IMR-90 (cell line): ENCODE measurements at regions not wholly inside any gene's neighbourhood (a gene's known extent, or its start where the extent isn't known, plus 50 kb on each side); places are given as distances from the start of the nearest gene placed in this dataset.

ENCODE experiments used
- ATAC-seq: fragments of 200-7000 bp; cut with Tn5 transposase; 2 replicates; pipeline ENCODE4 v1.9.1; 2020; ENCODE audit warnings: low read depth, mild to moderate bottlenecking, moderate library complexity
- BruUV-seq: library from RNA; stranded (reverse); fragments of 400-500 nt; replicated peaks from 2 replicates; lab custom pipeline; 2021; lab: Mats Ljungman, UMichigan
- CTCF ChIA-PET: fragments of 300-600 bp; formaldehyde crosslinking; extraction: SDS; loops from one replicate; lab custom pipeline; 2021; ENCODE audit warnings: antibody characterized with exemption; lab: Yijun Ruan, JAX
- POLR2A ChIA-PET: fragments of 300-600 bp; sonication (Branson Sonifier 250); formaldehyde crosslinking; loops from one replicate; lab custom pipeline; 2022; ENCODE audit warnings: antibody characterized with exemption; ENCODE audit not compliant: unreplicated experiment; lab: Charles Lee
- DNase-seq: peaks from one replicate; pipeline ENCODE4 v3.0.0; 2013
- H2AFZ ChIP-seq: replicated peaks from 2 replicates; pipeline ENCODE3; 2013; ENCODE audit warnings: low read length, mild to moderate bottlenecking; ENCODE audit not compliant: poor library complexity
- H2AK5ac ChIP-seq: 2 replicates; pipeline ENCODE4 v1.6.1; 2013; ENCODE audit warnings: low read depth, low read length, inconsistent platforms
- H2AK9ac ChIP-seq: replicated peaks from 2 replicates; pipeline ENCODE3; 2013; ENCODE audit warnings: mild to moderate bottlenecking, low read depth, low read length, moderate library complexity; ENCODE audit not compliant: poor library complexity
- H2BK120ac ChIP-seq: 2 replicates; pipeline ENCODE4 v1.6.1; 2013; ENCODE audit warnings: low read depth, low read length, inconsistent platforms
- H2BK15ac ChIP-seq: 3 replicates; pipeline ENCODE4 v1.6.1; 2013; ENCODE audit warnings: low read depth, low read length, inconsistent platforms
- H2BK20ac ChIP-seq: 2 replicates; pipeline ENCODE4 v1.6.1; 2013; ENCODE audit warnings: low read depth, mild to moderate bottlenecking, inconsistent platforms, low read length, moderate library complexity
- H2BK5ac ChIP-seq: 2 replicates; pipeline ENCODE4 v1.6.1; 2013; ENCODE audit warnings: mild to moderate bottlenecking, low read depth, low read length, inconsistent platforms; ENCODE audit not compliant: poor library complexity, severe bottlenecking
- H3K14ac ChIP-seq: replicated peaks from 2 replicates; pipeline ENCODE4 v1.6.1; 2013; ENCODE audit warnings: low read depth, low read length, inconsistent platforms
- H3K18ac ChIP-seq: 2 replicates; pipeline ENCODE4 v1.6.1; 2013; ENCODE audit warnings: low read depth, low read length, control low read depth
- H3K23ac ChIP-seq: 2 replicates; pipeline ENCODE4 v1.6.1; 2013; ENCODE audit warnings: low read depth, low read length, inconsistent platforms
- H3K27ac ChIP-seq: 2 replicates; pipeline ENCODE4 v1.5.1; 2013; ENCODE audit warnings: mild to moderate bottlenecking, control low read depth, low read length; ENCODE audit not compliant: insufficient read depth
- H3K27me3 ChIP-seq: 2 replicates; pipeline ENCODE4 v1.6.1; 2013; ENCODE audit warnings: low read length; ENCODE audit not compliant: control insufficient read depth, insufficient read depth
- H3K36me3 ChIP-seq: 2 replicates; pipeline ENCODE4 v1.6.1; 2013; ENCODE audit warnings: low read length, mixed read lengths; ENCODE audit not compliant: control insufficient read depth, insufficient read depth
- H3K4ac ChIP-seq: 2 replicates; pipeline ENCODE4 v1.6.1; 2013; ENCODE audit warnings: low read depth, low read length, inconsistent platforms
- H3K4me1 ChIP-seq: 2 replicates; pipeline ENCODE4 v1.6.1; 2013; ENCODE audit warnings: low read length, mixed read lengths; ENCODE audit not compliant: control insufficient read depth, insufficient read depth
- H3K4me2 ChIP-seq: 2 replicates; pipeline ENCODE4 v1.6.1; 2013; ENCODE audit warnings: low read depth, mild to moderate bottlenecking, control low read depth, low read length, moderate library complexity
- H3K4me3 ChIP-seq: 2 replicates; pipeline ENCODE4 v1.5.1; 2013; ENCODE audit warnings: low read depth, mild to moderate bottlenecking, control low read depth, low read length, moderate library complexity; ENCODE audit not compliant: insufficient read depth
- H3K56ac ChIP-seq: 2 replicates; pipeline ENCODE4 v1.6.1; 2013; ENCODE audit warnings: low read length, inconsistent platforms; ENCODE audit not compliant: insufficient read depth; ENCODE audit errors: extremely low read depth
- H3K79me1 ChIP-seq, 2 experiments: 2 replicates each; pipeline ENCODE4 v1.6.1; 2013; ENCODE audit warnings: low read length in 2 of 2, inconsistent platforms in 1 of 2, low read depth in 1 of 2
- H3K9ac ChIP-seq: 2 replicates; pipeline ENCODE4 v1.6.1; 2013; ENCODE audit warnings: low read depth, low read length, control low read depth
- H3K9me1 ChIP-seq: 2 replicates; pipeline ENCODE4 v1.6.1; 2013; ENCODE audit warnings: low read length, inconsistent platforms; ENCODE audit not compliant: insufficient read depth
- H3K9me3 ChIP-seq: 2 replicates; pipeline ENCODE4 v1.6.1; 2013; ENCODE audit warnings: low read length; ENCODE audit not compliant: control insufficient read depth, insufficient read depth
- H4K20me1 ChIP-seq: 2 replicates; pipeline ENCODE4 v1.6.1; 2013; ENCODE audit warnings: low read length, inconsistent platforms; ENCODE audit not compliant: insufficient read depth
- H4K5ac ChIP-seq: 2 replicates; pipeline ENCODE4 v1.6.1; 2013; ENCODE audit warnings: mild to moderate bottlenecking, low read depth, low read length, control low read depth
- H4K8ac ChIP-seq, 2 experiments: 2 replicates each; pipeline ENCODE4 v1.6.1; 2013; ENCODE audit warnings: low read depth in 2 of 2, low read length in 2 of 2, control low read depth in 1 of 2, inconsistent platforms in 1 of 2
- H4K91ac ChIP-seq: 2 replicates; pipeline ENCODE4 v1.6.1; 2013; ENCODE audit warnings: low read depth, low read length, inconsistent platforms; ENCODE audit not compliant: insufficient read depth
- BHLHE40 ChIP-seq: fragments of 150-350 bp; IDR thresholded peaks from 2 replicates; pipeline ENCODE4 v1.6.1; 2016; ENCODE audit warnings: mild to moderate bottlenecking, low read depth, low read length
- CEBPB ChIP-seq: IDR thresholded peaks from 2 replicates; pipeline ENCODE4 v1.6.1; 2012; ENCODE audit warnings: low read depth, low read length, improper control_type of control experiment
- CHD1 ChIP-seq: IDR thresholded peaks from 2 replicates; pipeline ENCODE4 v1.6.1; 2012; ENCODE audit warnings: low read depth, low read length, improper control_type of control experiment
- CTCF ChIP-seq: conservative IDR thresholded peaks from 2 replicates; pipeline ENCODE4 v1.5.1; 2012; ENCODE audit warnings: mild to moderate bottlenecking, low read depth, low read length, improper control_type of control experiment
- ELK1 ChIP-seq: fragments of 150-350 bp; IDR thresholded peaks from 2 replicates; pipeline ENCODE4 v1.6.1; 2016; ENCODE audit warnings: low read depth, mild to moderate bottlenecking, low read length, moderate library complexity, borderline replicate concordance
- FOS ChIP-seq: fragments of 150-350 bp; IDR thresholded peaks from 2 replicates; pipeline ENCODE4 v1.6.1; 2016; ENCODE audit warnings: low read depth, low read length
- MAFK ChIP-seq: IDR thresholded peaks from 2 replicates; pipeline ENCODE4 v1.6.1; 2012; ENCODE audit warnings: low read depth, low read length, improper control_type of control experiment
- MAZ ChIP-seq: IDR thresholded peaks from 2 replicates; pipeline ENCODE4 v1.6.1; 2012; ENCODE audit warnings: low read depth, mild to moderate bottlenecking, low read length, improper control_type of control experiment, moderate library complexity, borderline replicate concordance
- MXI1 ChIP-seq: IDR thresholded peaks from 2 replicates; pipeline ENCODE4 v1.6.1; 2012; ENCODE audit warnings: low read depth, mild to moderate bottlenecking, low read length, moderate library complexity, borderline replicate concordance
- NFE2L2 ChIP-seq: fragments of 150-350 bp; IDR thresholded peaks from 2 replicates; pipeline ENCODE4 v1.6.1; 2016; ENCODE audit warnings: low read depth, mild to moderate bottlenecking, low read length
- POLR2A ChIP-seq: IDR thresholded peaks from 2 replicates; pipeline ENCODE4 v1.6.1; 2012; ENCODE audit warnings: mild to moderate bottlenecking, low read depth, low read length
- RAD21 ChIP-seq: IDR thresholded peaks from 2 replicates; pipeline ENCODE4 v1.6.1; 2012; ENCODE audit warnings: low read length, improper control_type of control experiment
- RCOR1 ChIP-seq: IDR thresholded peaks from 2 replicates; pipeline ENCODE4 v1.6.1; 2012; ENCODE audit warnings: mild to moderate bottlenecking, low read length, improper control_type of control experiment; ENCODE audit not compliant: insufficient replicate concordance
- RFX5 ChIP-seq: IDR thresholded peaks from 2 replicates; pipeline ENCODE4 v1.8.0; 2012; ENCODE audit warnings: low read depth, mild to moderate bottlenecking, low read length, moderate library complexity
- SMC3 ChIP-seq: fragments of 150-350 bp; IDR thresholded peaks from 2 replicates; pipeline ENCODE4 v1.6.1; 2016; ENCODE audit warnings: low read depth, mild to moderate bottlenecking, antibody characterized with exemption, low read length, moderate library complexity
- USF2 ChIP-seq: fragments of 150-350 bp; IDR thresholded peaks from 2 replicates; pipeline ENCODE4 v1.6.1; 2017; ENCODE audit warnings: mild to moderate bottlenecking, antibody characterized with exemption, low read length, low read depth
- WGBS, 2 experiments: methylation state at CpG; one replicate each; pipeline versions ENCODE4 v1.1.5 to v1.1.7; 2013; ENCODE audit warnings: missing lambda C conversion rate in 2 of 2; ENCODE audit not compliant: insufficient read length in 1 of 2; ENCODE audit errors: extremely low coverage in 2 of 2; 5-methylcytosine and 5-hydroxymethylcytosine counted together
- dilution Hi-C: fragments of 300-500 bp; cut with HindIII; formaldehyde crosslinking; loops from one replicate; pipeline ENCODE4 v1.14.3; 2018; ENCODE audit warnings: low sequenced_read_pairs; ENCODE audit not compliant: unreplicated experiment
- in situ Hi-C: fragments of 300-500 bp; cut with MboI; formaldehyde crosslinking; loops from 3 replicates; pipeline ENCODE4 v1.14.3; 2019; ENCODE audit warnings: low sequenced_read_pairs, inconsistent platforms, mixed read lengths
- intact Hi-C: fragments of 100-400 bp; cut with micrococcal nuclease; formaldehyde crosslinking; loops from 2 replicates; pipeline ENCODE4 v1.10.0; 2022

GRCh38 chr2:220962556-220962955 is 609.5 kb downstream of the EPHA4 start:
- no peaks in the 10 kb centered on the region for H3K79me1 ChIP-seq
- H3K27ac ChIP-seq, result no peak overlapping the region
- ChIA-PET POLR2A (interaction anchor here (0.6 kb wide), 1 partner anchor 36 kb away, joined by 5 read pairs; no protein-coding TSS in a partner anchor), CTCF (no interaction called here)
- no peaks in the 10 kb centered on the region for H3K36me3 ChIP-seq
- H3K4me3 ChIP-seq, result no peak overlapping the region
- no peak overlapping the region for H2AK9ac ChIP-seq
- H4K20me1 ChIP-seq, result no peaks in the 10 kb centered on the region
- H3K9ac ChIP-seq, result no peak overlapping the region
- dilution Hi-C loops (no loop called here), in situ Hi-C loops (no loop called here), intact Hi-C loops (no loop called here)
- no peak overlapping the region for H2BK5ac ChIP-seq
- peak; percentile 43; the same call in 1 of the 2 replicates for ATAC-seq
- BruUV-seq, result no TSS peak
- no peaks in the 10 kb centered on the region for H3K9me3 ChIP-seq
- H3K56ac ChIP-seq, result no peak overlapping the region
- no peak overlapping the region for H2BK120ac ChIP-seq
- no peak overlapping the region for H2AK5ac ChIP-seq
- H2BK20ac ChIP-seq, result no peak overlapping the region
- H2AFZ ChIP-seq, result no peak overlapping the region
- DNase-seq, result peak; percentile 61
- no peak overlapping the region for H4K91ac ChIP-seq
- no peak overlapping the region for H4K8ac ChIP-seq
- peaks cover 3% of the 10 kb centered on the region; the same call in 1 of the 2 replicates for H3K4me1 ChIP-seq
- no peak overlapping the region for H3K14ac ChIP-seq
- WGBS, 2 experiments, result 0% methylated on average over 1 of the region's 2 CpGs; no CpG with 5 or more reads in 1 of the 2 experiments
- peaks cover 5% of the 10 kb centered on the region; the same call in 1 of the 2 replicates for H3K27me3 ChIP-seq
- H2BK15ac ChIP-seq, result no peak overlapping the region
- H3K4me2 ChIP-seq, result 0 out of 2 replicates have a peak overlapping the region, but pooled peaks have one; percentile 3
- H3K4ac ChIP-seq, result no peak overlapping the region
- H3K23ac ChIP-seq, result no peak overlapping the region
- no peak overlapping the region for H4K5ac ChIP-seq
- peaks cover 5% of the 10 kb centered on the region; the same call in 1 of the 2 replicates for H3K9me1 ChIP-seq
- no peak for TF ChIP-seq RCOR1
- TF ChIP-seq USF2, result no peak
- no peak for TF ChIP-seq SMC3
- TF ChIP-seq CTCF, result no peak
- TF ChIP-seq RAD21, result no peak
- TF ChIP-seq CHD1, result no peak
- TF ChIP-seq MAZ, result no peak
- TF ChIP-seq MXI1, result no peak
- TF ChIP-seq BHLHE40, result no peak
- TF ChIP-seq POLR2A, result no peak
- TF ChIP-seq ELK1, result no peak
- TF ChIP-seq NFE2L2, result no peak
- no peak for TF ChIP-seq CEBPB
- TF ChIP-seq MAFK, result no peak
- no peak for TF ChIP-seq FOS
- TF ChIP-seq RFX5, result no peak
- no peak overlapping the region for H3K18ac ChIP-seq
